ENCODE measurements at regions not wholly inside any gene's neighbourhood (a gene's known extent, or its start where the extent isn't known, plus 50 kb on each side); places are given as distances from the start of the nearest gene placed in this dataset.

DNA sequence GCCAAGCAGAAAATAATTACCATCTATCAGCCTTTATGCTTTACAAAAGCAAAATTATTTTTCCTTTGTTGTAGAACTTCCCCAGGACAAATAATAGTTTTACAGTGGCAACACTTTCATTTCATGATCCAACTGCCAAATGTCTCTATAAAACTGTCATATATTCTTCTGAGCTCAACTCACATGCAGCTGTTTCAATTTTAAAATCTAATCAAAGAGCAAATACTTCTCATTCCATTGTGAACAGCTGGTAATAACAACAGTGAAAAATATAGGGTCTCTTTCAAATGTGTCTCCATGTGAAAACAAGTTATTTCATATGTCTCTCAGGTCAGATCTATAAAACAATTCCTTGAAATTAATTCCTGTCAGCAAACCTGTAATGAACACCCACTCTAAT is 270.6 kb upstream of the SLC7A11 start:
- Mint-ChIP-seq H3K4me3 (ENCODE audit: unreplicated experiment) (no peak overlapping the region), H3K27ac (ENCODE audit: low read depth, unreplicated experiment) (no peak overlapping the region), H3K27me3 (ENCODE audit: insufficient read depth, unreplicated experiment) (no peaks in the 10 kb centered on the region), H3K36me3 (ENCODE audit: insufficient read depth, unreplicated experiment) (no peaks in the 10 kb centered on the region), H3K4me1 (ENCODE audit: insufficient read depth, unreplicated experiment) (peaks cover 5% of the 10 kb centered on the region), H3K9me3 (ENCODE audit: unreplicated experiment) (no peaks in the 10 kb centered on the region)
- POLR2A ChIA-PET, result no interaction called here
- no TSS peak for BruUV-seq (replicated peaks)
- intact Hi-C loops (cut with micrococcal nuclease), result no loop called here
- CTCF ChIA-PET, result interaction anchor here (0.7 kb wide), 1 partner anchor 309 kb away, joined by 3 read pairs; no protein-coding TSS in a partner anchor
- DNase-seq (ENCODE audit: unreplicated experiment), result no peak
- TF ChIP-seq, protein P1, sequence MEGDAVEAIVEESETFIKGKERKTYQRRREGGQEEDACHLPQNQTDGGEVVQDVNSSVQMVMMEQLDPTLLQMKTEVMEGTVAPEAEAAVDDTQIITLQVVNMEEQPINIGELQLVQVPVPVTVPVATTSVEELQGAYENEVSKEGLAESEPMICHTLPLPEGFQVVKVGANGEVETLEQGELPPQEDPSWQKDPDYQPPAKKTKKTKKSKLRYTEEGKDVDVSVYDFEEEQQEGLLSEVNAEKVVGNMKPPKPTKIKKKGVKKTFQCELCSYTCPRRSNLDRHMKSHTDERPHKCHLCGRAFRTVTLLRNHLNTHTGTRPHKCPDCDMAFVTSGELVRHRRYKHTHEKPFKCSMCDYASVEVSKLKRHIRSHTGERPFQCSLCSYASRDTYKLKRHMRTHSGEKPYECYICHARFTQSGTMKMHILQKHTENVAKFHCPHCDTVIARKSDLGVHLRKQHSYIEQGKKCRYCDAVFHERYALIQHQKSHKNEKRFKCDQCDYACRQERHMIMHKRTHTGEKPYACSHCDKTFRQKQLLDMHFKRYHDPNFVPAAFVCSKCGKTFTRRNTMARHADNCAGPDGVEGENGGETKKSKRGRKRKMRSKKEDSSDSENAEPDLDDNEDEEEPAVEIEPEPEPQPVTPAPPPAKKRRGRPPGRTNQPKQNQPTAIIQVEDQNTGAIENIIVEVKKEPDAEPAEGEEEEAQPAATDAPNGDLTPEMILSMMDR (IDR thresholded peaks at IDR 0.05; ENCODE audit: unreplicated experiment), result no peak

DNA sequence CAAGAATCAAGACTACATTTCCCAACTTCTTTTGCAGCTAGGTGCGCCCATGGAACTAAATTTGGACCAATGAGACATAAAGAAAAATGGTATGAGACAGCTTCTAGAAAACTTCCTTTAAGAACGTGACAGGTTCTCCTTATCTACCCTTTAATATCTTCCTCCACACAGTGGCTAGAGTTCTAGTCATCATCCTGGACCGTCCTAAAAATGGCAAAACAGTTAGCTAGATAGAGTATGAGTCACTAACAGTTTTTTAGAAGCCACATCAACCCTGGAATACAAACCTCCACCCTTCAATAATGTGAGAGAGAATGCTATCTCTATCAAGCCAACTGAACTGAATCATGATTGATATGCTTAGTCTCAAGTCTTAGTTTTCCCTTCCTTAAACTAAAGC is 267.9 kb upstream of the SLC7A11 start:
- no TSS peak for BruUV-seq (replicated peaks)
- POLR2A ChIA-PET, result no interaction called here

DNA sequence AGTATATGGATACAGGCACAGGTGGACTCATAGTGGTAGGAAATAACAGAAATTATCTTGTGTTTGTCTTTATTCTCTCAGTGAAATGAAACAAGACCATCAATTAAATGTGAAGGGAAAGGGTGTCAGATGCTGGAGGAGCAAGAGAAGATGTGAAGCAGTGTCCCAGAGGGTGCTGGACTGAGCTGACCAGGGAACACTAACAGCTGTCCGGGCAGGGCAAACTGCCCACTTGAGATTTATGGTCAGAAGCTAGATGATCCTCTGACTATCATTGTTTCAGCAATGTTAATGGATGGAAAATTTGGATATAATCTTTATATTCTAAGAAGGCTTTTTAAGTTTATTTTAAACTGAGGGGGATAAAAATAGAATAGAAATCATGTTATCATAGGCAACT is 267.2 kb upstream of the SLC7A11 start:
- peaks cover 7% of the 10 kb centered on the region for H3K9me3 Mint-ChIP-seq (ENCODE audit: unreplicated experiment)
- intact Hi-C loops (cut with micrococcal nuclease), result no loop called here
- ChIA-PET POLR2A (no interaction called here), CTCF (no interaction called here)
- no peaks in the 10 kb centered on the region for H3K36me3 Mint-ChIP-seq (ENCODE audit: insufficient read depth, unreplicated experiment)
- no peak for DNase-seq (ENCODE audit: unreplicated experiment)
- H3K4me3 Mint-ChIP-seq (ENCODE audit: unreplicated experiment), result no peak overlapping the region
- peaks cover 12% of the 10 kb centered on the region for H3K4me1 Mint-ChIP-seq (ENCODE audit: insufficient read depth, unreplicated experiment)
- H3K27ac Mint-ChIP-seq (ENCODE audit: low read depth, unreplicated experiment), result no peak overlapping the region
- H3K27me3 Mint-ChIP-seq (ENCODE audit: insufficient read depth, unreplicated experiment), result no peaks in the 10 kb centered on the region
- BruUV-seq (replicated peaks), result no TSS peak
- TF ChIP-seq, protein P1 (IDR thresholded peaks at IDR 0.05; ENCODE audit: unreplicated experiment), result no peak

More for the DNA sequence above, 267.9 kb upstream of the SLC7A11 start:
- DNase-seq (ENCODE audit: unreplicated experiment), result no peak
- Mint-ChIP-seq H3K4me1 (ENCODE audit: insufficient read depth, unreplicated experiment) (peaks cover 12% of the 10 kb centered on the region), H3K27me3 (ENCODE audit: insufficient read depth, unreplicated experiment) (no peaks in the 10 kb centered on the region), H3K4me3 (ENCODE audit: unreplicated experiment) (no peak overlapping the region), H3K36me3 (ENCODE audit: insufficient read depth, unreplicated experiment) (no peaks in the 10 kb centered on the region), H3K27ac (ENCODE audit: low read depth, unreplicated experiment) (no peak overlapping the region), H3K9me3 (ENCODE audit: unreplicated experiment) (peaks cover 7% of the 10 kb centered on the region)
- CTCF ChIA-PET, result interaction anchor here (0.5 to 1.3 kb wide), 2 partner anchors 12 to 201 kb away, joined by 3 read pairs; no protein-coding TSS in a partner anchor
- intact Hi-C loops (cut with micrococcal nuclease), result no loop called here
- TF ChIP-seq, protein P1 (IDR thresholded peaks at IDR 0.05; ENCODE audit: unreplicated experiment), result no peak

DNA sequence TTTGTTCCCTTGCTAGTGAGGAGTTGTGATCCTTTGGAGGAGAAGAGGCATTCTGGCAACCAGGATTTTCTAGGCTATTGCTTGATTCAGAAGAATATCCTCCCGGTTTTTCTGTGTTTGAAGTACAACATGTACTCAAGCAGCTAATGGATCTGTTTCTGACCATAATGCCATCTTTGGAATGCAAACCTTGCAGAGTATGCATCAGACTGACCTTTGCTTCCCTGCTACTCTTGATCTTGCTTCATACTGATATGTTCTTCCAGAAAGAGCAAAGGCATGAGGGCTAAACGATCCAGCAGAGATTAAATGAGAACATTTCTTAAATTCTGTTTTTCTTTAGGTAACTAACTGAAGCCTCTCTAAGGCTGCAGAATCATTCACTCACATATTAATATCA is 265.4 kb upstream of the SLC7A11 start:
- no peak overlapping the region for H3K4me3 Mint-ChIP-seq (ENCODE audit: unreplicated experiment)
- no peaks in the 10 kb centered on the region for H3K27me3 Mint-ChIP-seq (ENCODE audit: insufficient read depth, unreplicated experiment)
- peaks cover 7% of the 10 kb centered on the region for H3K9me3 Mint-ChIP-seq (ENCODE audit: unreplicated experiment)
- intact Hi-C loops (cut with micrococcal nuclease), result no loop called here
- H3K4me1 Mint-ChIP-seq (ENCODE audit: insufficient read depth, unreplicated experiment), result peaks cover 12% of the 10 kb centered on the region
- ChIA-PET CTCF (interaction anchor here (2.1 kb wide), 1 partner anchor 14 kb away, joined by 8 read pairs; no protein-coding TSS in a partner anchor), POLR2A (no interaction called here)
- H3K27ac Mint-ChIP-seq (ENCODE audit: low read depth, unreplicated experiment), result no peak overlapping the region
- no peak for DNase-seq (ENCODE audit: unreplicated experiment)
- TF ChIP-seq, protein P1 (IDR thresholded peaks at IDR 0.05; ENCODE audit: unreplicated experiment), result no peak
- H3K36me3 Mint-ChIP-seq (ENCODE audit: insufficient read depth, unreplicated experiment), result no peaks in the 10 kb centered on the region
- no TSS peak for BruUV-seq (replicated peaks)

All from MCF 10A (cell line).